HG02884 (cell line): ENCODE measurements at regions not wholly inside any gene's neighbourhood (a gene's known extent, or its start where the extent isn't known, plus 50 kb on each side); places are given as distances from the start of the nearest gene placed in this dataset.
"Not testable (repeated sequence)": the region's sequence is repeated elsewhere in the genome, so short reads cannot be mapped to it uniquely, and the experiment has no call there.

Experiments used
- ATAC-seq: cut with Tn5 transposase; IDR thresholded peaks from one replicate; pipeline ENCODE4 v1.9.1; 2021; ENCODE audit warnings: mild to moderate bottlenecking, moderate library complexity; ENCODE audit not compliant: unreplicated experiment

GRCh38 chr12:59407799-59408198 is 188.0 kb upstream of the SLC16A7 start:
- ATAC-seq: no peak

GRCh38 chr12:59405992-59406391 is 189.8 kb upstream of the SLC16A7 start:
- ATAC-seq: no peak

- no peak for ATAC-seq
Observed at GRCh38 chr12:59404109-59404650, 191.6 kb upstream of the SLC16A7 start.

- ATAC-seq: no peak
Observed at GRCh38 chr12:59403259-59403932, 192.4 kb upstream of the SLC16A7 start.

- ATAC-seq: no peak
Observed at GRCh38 chr12:59401862-59402261, 194.0 kb upstream of the SLC16A7 start.

GRCh38 chr12:59398164-59398563 is 197.7 kb upstream of the SLC16A7 start:
- no peak for ATAC-seq

GRCh38 chr12:59396919-59397318 is 198.9 kb upstream of the SLC16A7 start:
- no peak for ATAC-seq

GRCh38 chr12:59396519-59396918 is 199.3 kb upstream of the SLC16A7 start:
- no peak for ATAC-seq

- ATAC-seq: not testable (repeated sequence)
Observed at GRCh38 chr12:59395310-59395709, 200.5 kb upstream of the SLC16A7 start.

- no peak for ATAC-seq
Observed at GRCh38 chr12:59393506-59393905, 202.3 kb upstream of the SLC16A7 start.

- ATAC-seq: no peak
Observed at GRCh38 chr12:59389968-59390576, 205.8 kb upstream of the SLC16A7 start.

GRCh38 chr12:59388694-59389093 is 207.1 kb upstream of the SLC16A7 start:
- no peak for ATAC-seq

- ATAC-seq: no peak
Observed at GRCh38 chr12:59388176-59388575, 207.7 kb upstream of the SLC16A7 start.

- no peak for ATAC-seq
Observed at GRCh38 chr12:59386236-59386635, 209.6 kb upstream of the SLC16A7 start.

GRCh38 chr12:59383079-59383822 is 212.6 kb upstream of the SLC16A7 start:
- ATAC-seq: no peak

GRCh38 chr12:59382282-59383078 is 213.3 kb upstream of the SLC16A7 start:
- ATAC-seq: no peak

GRCh38 chr12:59381106-59381505 is 214.7 kb upstream of the SLC16A7 start:
- no peak for ATAC-seq

GRCh38 chr12:59375633-59376032 is 220.2 kb upstream of the SLC16A7 start:
- no peak for ATAC-seq

GRCh38 chr12:59374783-59375182 is 221.0 kb upstream of the SLC16A7 start:
- no peak for ATAC-seq

GRCh38 chr12:59372956-59373355 is 222.9 kb upstream of the SLC16A7 start:
- ATAC-seq: no peak

GRCh38 chr12:59370933-59371332 is 224.9 kb upstream of the SLC16A7 start:
- no peak for ATAC-seq
